Astrocyte of the cerebellum (primary cell): ENCODE measurements at regions not wholly inside any gene's neighbourhood (a gene's known extent, or its start where the extent isn't known, plus 50 kb on each side); places are given as distances from the start of the nearest gene placed in this dataset.

Experiments
- DNase-seq: peaks from one replicate; pipeline ENCODE4 v3.0.0-alpha.2; 2011; ENCODE audit warnings: low read depth
- H3K4me3 ChIP-seq: 2 replicates; pipeline ENCODE4 v1.5.1; 2011; ENCODE audit warnings: mild to moderate bottlenecking, low read depth, low read length, moderate library complexity
- CTCF ChIP-seq: IDR thresholded peaks from 2 replicates; pipeline ENCODE4 v1.5.1; 2012; ENCODE audit warnings: low read length, low read depth, moderate library complexity, mild to moderate bottlenecking; ENCODE audit errors: missing control alignments
- in situ Hi-C: cut with HindIII; loops from 2 replicates; pipeline ENCODE4 v1.10.0; 2017; ENCODE audit warnings: low sequenced_read_pairs

GRCh38 chr7:69515495-69516212 lies 82.6 kb upstream of the AUTS2 start:
- DNase-seq: no peak
- TF ChIP-seq CTCF: no peak
- no peak overlapping the region for H3K4me3 ChIP-seq
- in situ Hi-C loops: no loop called here

GRCh38 chr7:69516238-69516820 lies 81.9 kb upstream of the AUTS2 start:
- in situ Hi-C loops: no loop called here
- no peak for DNase-seq
- H3K4me3 ChIP-seq: no peak overlapping the region
- TF ChIP-seq CTCF: no peak

- no peak for TF ChIP-seq CTCF
- no peak for DNase-seq
- no peak overlapping the region for H3K4me3 ChIP-seq
- in situ Hi-C loops: no loop called here
Observed at GRCh38 chr7:69517985-69518704, 80.1 kb upstream of the AUTS2 start.

- DNase-seq: no peak
- H3K4me3 ChIP-seq: no peak overlapping the region
- no peak for TF ChIP-seq CTCF
- in situ Hi-C loops: no loop called here
Observed at GRCh38 chr7:69518705-69519077, 79.6 kb upstream of the AUTS2 start.

- no peak for DNase-seq
- TF ChIP-seq CTCF: no peak
- in situ Hi-C loops: no loop called here
- H3K4me3 ChIP-seq: no peak overlapping the region
Observed at GRCh38 chr7:69526570-69526969, 71.7 kb upstream of the AUTS2 start.

- no peak for TF ChIP-seq CTCF
- in situ Hi-C loops: no loop called here
- no peak overlapping the region for H3K4me3 ChIP-seq
- DNase-seq: no peak
Observed at GRCh38 chr7:69527706-69528105, 70.6 kb upstream of the AUTS2 start.
